ENCODE measurements at regions not wholly inside any gene's neighbourhood (a gene's known extent, or its start where the extent isn't known, plus 50 kb on each side); places are given as distances from the start of the nearest gene placed in this dataset.
A peak's percentile ranks its signal among the peaks of the same experiment; 100 is the strongest.

DNA sequence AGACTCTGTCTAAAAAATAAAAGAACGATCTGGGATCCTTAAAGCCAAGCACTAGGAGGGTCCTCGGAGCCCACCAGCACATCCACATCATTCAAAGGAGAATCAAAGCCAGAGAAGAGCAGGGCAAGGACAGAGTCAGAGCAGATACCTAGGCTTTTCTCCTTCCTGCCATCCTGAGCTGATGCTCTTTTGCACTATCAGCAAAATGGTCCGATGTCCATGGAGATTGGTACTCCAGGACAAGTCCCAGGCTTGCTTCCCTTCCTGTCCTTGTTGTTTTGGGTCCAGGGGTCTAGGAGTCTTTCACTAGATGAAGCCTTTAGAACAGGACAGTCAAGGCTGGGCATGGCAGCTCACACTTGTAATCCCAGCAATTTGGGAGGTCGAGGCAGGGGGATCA, 58.0 kb upstream of the ELN start:
- TF ChIP-seq, protein P1, sequence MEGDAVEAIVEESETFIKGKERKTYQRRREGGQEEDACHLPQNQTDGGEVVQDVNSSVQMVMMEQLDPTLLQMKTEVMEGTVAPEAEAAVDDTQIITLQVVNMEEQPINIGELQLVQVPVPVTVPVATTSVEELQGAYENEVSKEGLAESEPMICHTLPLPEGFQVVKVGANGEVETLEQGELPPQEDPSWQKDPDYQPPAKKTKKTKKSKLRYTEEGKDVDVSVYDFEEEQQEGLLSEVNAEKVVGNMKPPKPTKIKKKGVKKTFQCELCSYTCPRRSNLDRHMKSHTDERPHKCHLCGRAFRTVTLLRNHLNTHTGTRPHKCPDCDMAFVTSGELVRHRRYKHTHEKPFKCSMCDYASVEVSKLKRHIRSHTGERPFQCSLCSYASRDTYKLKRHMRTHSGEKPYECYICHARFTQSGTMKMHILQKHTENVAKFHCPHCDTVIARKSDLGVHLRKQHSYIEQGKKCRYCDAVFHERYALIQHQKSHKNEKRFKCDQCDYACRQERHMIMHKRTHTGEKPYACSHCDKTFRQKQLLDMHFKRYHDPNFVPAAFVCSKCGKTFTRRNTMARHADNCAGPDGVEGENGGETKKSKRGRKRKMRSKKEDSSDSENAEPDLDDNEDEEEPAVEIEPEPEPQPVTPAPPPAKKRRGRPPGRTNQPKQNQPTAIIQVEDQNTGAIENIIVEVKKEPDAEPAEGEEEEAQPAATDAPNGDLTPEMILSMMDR (IDR thresholded peaks at IDR 0.05) = no peak
- H3K27me3 Mint-ChIP-seq (ENCODE audit: low read depth) = no peaks in the 10 kb centered on the region
- no peaks in the 10 kb centered on the region for H3K36me3 Mint-ChIP-seq (ENCODE audit: low read depth)
- H3K9me3 Mint-ChIP-seq (ENCODE audit: low read depth) = no peaks in the 10 kb centered on the region
- DNase-seq (ENCODE audit: low spot score) = peak; percentile 19
- peaks cover 7% of the 10 kb centered on the region for H3K4me1 Mint-ChIP-seq (ENCODE audit: low read depth)
- H3K27ac Mint-ChIP-seq (ENCODE audit: unreplicated experiment) = no peak overlapping the region
- H3K4me3 Mint-ChIP-seq (ENCODE audit: unreplicated experiment) = no peak overlapping the region

DNA sequence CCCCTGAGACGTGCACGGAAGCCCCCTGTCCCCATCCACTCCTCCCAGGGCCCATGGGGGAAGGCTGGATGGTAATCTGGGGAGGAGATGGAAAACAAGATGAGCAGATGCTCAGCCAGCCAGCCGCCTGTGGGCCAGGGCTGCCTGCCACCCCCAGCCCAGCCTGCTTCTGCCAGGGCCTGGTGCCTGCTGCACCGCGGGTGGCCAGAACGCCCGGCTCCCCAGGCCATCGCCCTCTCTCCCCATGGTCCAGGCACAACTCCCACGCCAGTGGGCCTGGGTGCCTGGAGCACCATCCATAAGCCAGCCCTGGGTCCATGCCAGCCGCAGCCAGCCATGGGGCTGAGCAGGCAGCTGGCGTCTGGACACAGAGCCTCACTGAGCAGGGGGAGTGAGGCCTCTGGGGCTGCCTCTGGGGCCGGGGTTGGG, 57.2 kb upstream of the ELN start:
- Mint-ChIP-seq H3K4me1 (ENCODE audit: low read depth) (peaks cover 7% of the 10 kb centered on the region), H3K9me3 (ENCODE audit: low read depth) (no peaks in the 10 kb centered on the region), H3K4me3 (ENCODE audit: unreplicated experiment) (no peak overlapping the region), H3K36me3 (ENCODE audit: low read depth) (no peaks in the 10 kb centered on the region), H3K27ac (ENCODE audit: unreplicated experiment) (no peak overlapping the region), H3K27me3 (ENCODE audit: low read depth) (no peaks in the 10 kb centered on the region)
- TF ChIP-seq, protein P1 (IDR thresholded peaks at IDR 0.05) = no peak
- peak; percentile 70 for DNase-seq (ENCODE audit: low spot score)

DNA sequence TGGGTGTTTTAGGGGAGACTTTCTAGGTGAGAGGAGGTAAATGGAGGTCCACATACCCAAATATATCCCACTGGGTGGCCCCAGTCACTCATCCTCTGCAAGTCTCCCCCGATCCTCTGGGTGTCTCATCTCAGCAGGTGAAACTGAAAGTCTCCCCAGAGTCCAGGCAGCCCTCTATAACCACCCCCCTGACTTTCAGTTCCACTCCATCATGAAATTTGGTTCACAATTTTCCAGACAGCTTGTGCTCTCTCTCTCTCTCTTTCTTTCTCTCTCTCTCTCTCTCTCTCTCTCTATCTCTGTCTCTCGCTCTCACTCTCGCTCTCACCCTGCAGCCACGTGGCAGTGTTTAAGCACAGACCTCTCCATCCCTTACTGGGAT, 56.7 kb upstream of the ELN start:
- TF ChIP-seq, protein P1 (IDR thresholded peaks at IDR 0.05) = no peak
- H3K36me3 Mint-ChIP-seq (ENCODE audit: low read depth) = no peaks in the 10 kb centered on the region
- H3K27ac Mint-ChIP-seq (ENCODE audit: unreplicated experiment) = no peak overlapping the region
- no peak overlapping the region for H3K4me3 Mint-ChIP-seq (ENCODE audit: unreplicated experiment)
- no peaks in the 10 kb centered on the region for H3K9me3 Mint-ChIP-seq (ENCODE audit: low read depth)
- peaks cover 7% of the 10 kb centered on the region for H3K4me1 Mint-ChIP-seq (ENCODE audit: low read depth)
- DNase-seq (ENCODE audit: low spot score) = no peak
- H3K27me3 Mint-ChIP-seq (ENCODE audit: low read depth) = no peaks in the 10 kb centered on the region

DNA sequence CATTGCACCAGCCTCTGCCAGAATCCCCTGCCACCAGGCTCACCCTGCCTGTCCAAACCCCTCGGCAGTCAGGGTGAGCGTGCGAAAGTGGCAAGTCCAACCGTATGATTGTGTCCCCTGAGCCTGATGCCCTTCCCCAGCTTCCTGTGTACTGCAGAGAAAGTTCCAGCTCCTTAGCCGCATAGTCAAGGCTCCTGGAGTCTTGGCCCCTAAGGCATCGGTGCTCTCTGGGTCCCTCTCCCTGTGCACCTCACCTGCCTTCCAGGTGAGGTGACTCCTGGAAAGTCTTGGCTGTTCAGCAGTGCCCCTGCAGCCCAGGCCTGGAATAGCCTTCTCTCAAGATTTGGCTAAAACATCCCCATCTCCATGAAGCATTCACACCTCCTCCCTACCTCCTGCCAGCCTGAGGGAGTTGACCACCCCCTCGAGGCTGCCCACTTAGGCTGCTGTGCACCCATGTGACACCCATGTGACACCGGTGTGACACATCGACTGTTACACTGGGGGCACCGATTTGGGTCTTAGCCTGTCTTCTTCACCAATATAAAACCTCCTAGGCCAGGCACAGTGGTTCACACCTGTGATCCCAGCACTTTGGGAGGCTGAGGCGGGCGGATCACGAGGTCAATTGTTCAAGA, 56.1 kb upstream of the ELN start:
- TF ChIP-seq, protein P1 (IDR thresholded peaks at IDR 0.05) = no peak
- Mint-ChIP-seq H3K36me3 (ENCODE audit: low read depth) (no peaks in the 10 kb centered on the region), H3K27ac (ENCODE audit: unreplicated experiment) (no peak overlapping the region), H3K4me1 (ENCODE audit: low read depth) (peaks cover 10% of the 10 kb centered on the region), H3K9me3 (ENCODE audit: low read depth) (no peaks in the 10 kb centered on the region), H3K4me3 (ENCODE audit: unreplicated experiment) (no peak overlapping the region), H3K27me3 (ENCODE audit: low read depth) (no peaks in the 10 kb centered on the region)
- peak; percentile 48 for DNase-seq (ENCODE audit: low spot score)

DNA sequence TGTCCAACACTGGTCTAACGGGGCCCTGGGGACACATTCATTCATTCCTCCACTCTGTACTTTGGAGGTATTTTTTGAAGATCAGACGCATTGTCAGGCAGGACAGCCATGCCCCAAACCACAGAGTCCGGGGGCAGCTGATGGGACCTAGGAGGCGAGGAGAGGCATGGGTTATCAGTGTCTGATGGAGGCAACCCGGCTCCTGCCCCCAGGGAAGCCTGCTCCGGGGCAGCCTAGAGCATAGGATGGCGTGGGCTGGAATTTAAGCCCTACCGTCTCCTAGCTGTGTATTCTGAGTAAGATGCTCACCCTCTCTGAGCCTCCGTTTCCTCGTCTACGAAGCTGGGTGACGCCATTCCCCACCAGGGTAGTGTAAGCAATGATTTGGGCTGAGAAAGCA, 55.4 kb upstream of the ELN start:
- no peak overlapping the region for H3K4me3 Mint-ChIP-seq (ENCODE audit: unreplicated experiment)
- TF ChIP-seq, protein P1 (IDR thresholded peaks at IDR 0.05) = no peak
- H3K9me3 Mint-ChIP-seq (ENCODE audit: low read depth) = no peaks in the 10 kb centered on the region
- no peak for DNase-seq (ENCODE audit: low spot score)
- H3K27ac Mint-ChIP-seq (ENCODE audit: unreplicated experiment) = no peak overlapping the region
- H3K27me3 Mint-ChIP-seq (ENCODE audit: low read depth) = peaks cover 1% of the 10 kb centered on the region
- peaks cover 13% of the 10 kb centered on the region for H3K4me1 Mint-ChIP-seq (ENCODE audit: low read depth)
- H3K36me3 Mint-ChIP-seq (ENCODE audit: low read depth) = no peaks in the 10 kb centered on the region

Measured in chondrocyte (in vitro differentiated cells).